GM21619 (cell line): ENCODE measurements at regions not wholly inside any gene's neighbourhood (a gene's known extent, or its start where the extent isn't known, plus 50 kb on each side); places are given as distances from the start of the nearest gene placed in this dataset.
"Not testable (repeated sequence)": the region's sequence is repeated elsewhere in the genome, so short reads cannot be mapped to it uniquely, and the experiment has no call there.

ENCODE experiments used
- ATAC-seq: cut with Tn5 transposase; IDR thresholded peaks from one replicate; pipeline ENCODE4 v1.9.1; 2021; ENCODE audit not compliant: unreplicated experiment

DNA sequence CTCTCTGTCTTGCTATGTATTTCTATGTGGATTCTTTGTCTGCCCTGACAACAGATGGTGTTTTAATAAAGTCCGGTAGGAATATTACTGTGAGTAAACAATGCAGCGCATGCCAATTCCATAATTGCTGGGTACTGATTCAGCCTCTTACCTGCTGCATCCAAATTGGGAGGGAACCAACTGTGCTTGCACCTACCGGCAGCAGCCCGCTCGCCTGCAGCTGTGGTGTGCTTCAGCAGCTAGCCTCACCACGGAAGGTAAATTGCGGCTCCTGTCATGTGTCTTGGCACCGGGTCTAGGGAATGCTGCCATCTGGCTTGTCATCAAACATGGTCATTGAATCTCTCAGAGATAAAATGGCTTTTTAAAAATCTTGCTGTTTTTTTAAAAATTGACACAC is 704.8 kb upstream of the SLC35B3 start:
- ATAC-seq, result no peak

DNA sequence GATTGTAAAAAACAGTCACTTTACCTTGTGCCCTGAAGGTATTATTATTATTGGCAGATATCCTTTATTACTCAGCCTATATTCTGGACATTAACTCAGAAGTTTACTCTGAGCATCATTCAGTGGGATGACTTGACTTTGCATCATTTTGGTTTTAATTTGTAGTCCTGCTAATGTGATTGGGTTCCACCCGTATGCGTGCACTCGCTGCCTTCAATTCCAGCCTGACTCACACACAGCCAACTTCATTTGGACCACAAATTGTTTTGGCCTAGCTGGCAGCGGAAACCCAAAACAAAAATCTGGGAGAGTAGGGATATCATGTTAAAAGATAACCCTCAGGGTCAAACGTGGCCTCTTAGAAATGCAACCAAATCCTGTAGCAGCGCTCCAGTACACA is 704.4 kb upstream of the SLC35B3 start:
- ATAC-seq, result no peak

- ATAC-seq, result no peak
Observed at GRCh38 chr6:9138936-9139335, 703.6 kb upstream of the SLC35B3 start.

DNA sequence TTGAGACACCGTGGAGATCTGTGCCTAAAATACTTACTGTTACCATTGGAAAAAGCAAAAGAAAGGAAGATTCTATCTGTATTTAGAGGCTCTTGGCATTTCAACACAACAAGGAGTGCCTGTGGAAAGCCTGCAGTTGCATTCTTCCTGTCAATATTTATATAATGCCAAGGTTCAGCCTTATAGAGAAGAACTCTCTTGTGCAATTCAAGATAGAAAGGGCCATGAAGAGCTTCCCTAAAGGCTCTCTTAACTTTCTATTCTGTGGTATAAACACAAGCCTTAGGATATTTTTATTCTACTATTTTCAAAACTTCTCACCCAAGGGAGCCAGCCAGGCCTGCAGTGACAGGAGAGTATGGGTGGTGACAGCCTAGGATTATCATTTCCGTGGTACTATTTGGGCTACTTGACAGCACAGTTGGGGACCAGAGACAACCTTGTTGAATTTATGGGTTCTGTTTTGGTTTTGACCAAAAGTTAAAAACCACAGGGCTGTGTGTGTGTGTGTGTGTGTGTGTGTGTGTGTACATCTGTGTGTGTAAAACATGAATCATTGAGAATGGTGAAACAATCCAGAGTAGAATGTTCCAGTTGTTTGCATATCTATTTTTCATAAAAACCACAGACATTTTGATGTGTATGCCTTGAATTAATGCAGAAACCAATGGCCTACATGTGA is 700.9 kb upstream of the SLC35B3 start:
- ATAC-seq, result no peak

- no peak for ATAC-seq
Observed at GRCh38 chr6:9131616-9132015, 696.3 kb upstream of the SLC35B3 start.

DNA sequence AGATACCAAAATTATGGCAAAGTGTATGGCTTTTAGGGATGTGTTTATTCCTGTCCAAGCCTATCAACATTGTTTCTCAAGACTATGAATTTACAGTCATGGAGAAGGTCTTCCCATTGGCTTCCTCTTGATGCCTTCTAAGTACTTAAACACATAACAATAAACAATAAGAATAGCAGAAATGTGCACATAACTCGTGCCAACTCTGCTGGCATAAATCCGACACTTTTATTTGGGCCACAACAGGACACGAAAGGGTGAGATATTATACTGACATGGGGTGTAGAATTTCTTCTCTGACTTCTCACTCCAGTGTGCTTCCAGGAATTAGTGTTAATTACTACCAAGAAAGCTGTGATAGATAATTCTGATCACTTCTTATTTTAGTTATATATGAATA is 695.9 kb upstream of the SLC35B3 start:
- ATAC-seq, result no peak

- ATAC-seq, result no peak
Observed at GRCh38 chr6:9128970-9129369, 693.6 kb upstream of the SLC35B3 start.

- ATAC-seq, result no peak
Observed at GRCh38 chr6:9126878-9127560, 691.7 kb upstream of the SLC35B3 start.

GRCh38 chr6:9126034-9126433 is 690.7 kb upstream of the SLC35B3 start:
- not testable (repeated sequence) for ATAC-seq

- no peak for ATAC-seq
Observed at GRCh38 chr6:9121549-9121948, 686.2 kb upstream of the SLC35B3 start.

DNA sequence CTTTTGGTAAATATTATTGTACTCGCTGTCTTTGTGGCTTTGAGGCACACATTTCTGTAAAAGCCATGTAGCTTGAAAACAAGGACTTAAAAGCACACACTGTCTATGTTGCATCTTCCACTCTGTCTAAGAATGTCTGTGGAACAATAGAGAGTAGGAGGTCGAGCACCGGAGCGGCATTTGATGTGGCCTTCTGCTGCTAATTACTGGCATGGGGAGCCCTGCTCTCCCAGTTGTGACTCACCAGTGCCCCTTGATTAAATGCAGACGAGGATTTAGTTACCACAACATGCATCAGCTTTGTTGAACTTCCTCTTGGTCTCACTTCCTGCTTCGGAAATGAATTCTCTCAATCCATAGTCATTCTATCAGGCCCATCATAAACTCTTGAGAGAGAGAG is 680.7 kb upstream of the SLC35B3 start:
- ATAC-seq, result no peak

- no peak for ATAC-seq
Observed at GRCh38 chr6:9112544-9112943, 677.2 kb upstream of the SLC35B3 start.

- ATAC-seq, result no peak
Observed at GRCh38 chr6:9103876-9104521, 668.7 kb upstream of the SLC35B3 start.

DNA sequence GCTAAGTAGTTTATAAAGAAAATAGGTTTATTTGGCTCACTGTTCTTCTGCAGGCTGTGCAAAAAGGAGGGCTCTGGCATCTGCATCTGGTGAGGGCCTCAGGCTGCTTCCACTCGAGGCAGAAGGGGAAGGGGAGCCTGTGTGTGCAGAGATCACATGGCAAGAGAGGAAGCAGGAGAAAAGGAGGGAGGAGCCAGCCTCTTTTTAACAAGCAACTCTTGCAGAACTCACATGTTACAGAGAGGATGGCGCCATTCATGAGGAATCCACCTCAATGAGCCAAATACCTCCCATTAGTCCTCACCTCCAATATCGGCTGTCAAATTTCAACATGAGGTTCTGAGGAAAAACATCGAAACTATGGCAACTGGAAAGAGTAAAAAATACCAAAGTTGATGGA is 666.6 kb upstream of the SLC35B3 start:
- ATAC-seq, result no peak

GRCh38 chr6:9100869-9101580 is 665.7 kb upstream of the SLC35B3 start:
- ATAC-seq, result no peak

- no peak for ATAC-seq
Observed at GRCh38 chr6:9095729-9096128, 660.4 kb upstream of the SLC35B3 start.

DNA sequence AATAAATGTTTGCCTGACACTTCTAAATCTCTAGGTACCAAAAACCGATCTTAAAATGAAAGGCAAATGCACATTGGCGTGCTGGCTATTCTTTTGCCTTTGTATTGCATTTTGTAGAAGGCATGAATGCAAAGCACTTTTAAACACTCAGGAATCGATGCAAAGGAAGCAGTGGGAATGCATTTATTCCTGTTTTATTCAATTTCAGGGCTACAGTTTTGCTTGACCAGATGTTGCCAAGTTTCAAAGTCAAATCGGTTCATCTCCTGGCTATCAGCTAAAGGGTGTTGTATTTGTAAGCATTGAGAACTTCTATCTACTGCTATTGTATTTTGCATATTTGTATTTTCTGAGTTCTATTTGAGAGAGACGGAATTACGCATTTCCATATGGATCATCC is 659.8 kb upstream of the SLC35B3 start:
- no peak for ATAC-seq

GRCh38 chr6:9089724-9090123 is 654.4 kb upstream of the SLC35B3 start:
- ATAC-seq, result no peak

DNA sequence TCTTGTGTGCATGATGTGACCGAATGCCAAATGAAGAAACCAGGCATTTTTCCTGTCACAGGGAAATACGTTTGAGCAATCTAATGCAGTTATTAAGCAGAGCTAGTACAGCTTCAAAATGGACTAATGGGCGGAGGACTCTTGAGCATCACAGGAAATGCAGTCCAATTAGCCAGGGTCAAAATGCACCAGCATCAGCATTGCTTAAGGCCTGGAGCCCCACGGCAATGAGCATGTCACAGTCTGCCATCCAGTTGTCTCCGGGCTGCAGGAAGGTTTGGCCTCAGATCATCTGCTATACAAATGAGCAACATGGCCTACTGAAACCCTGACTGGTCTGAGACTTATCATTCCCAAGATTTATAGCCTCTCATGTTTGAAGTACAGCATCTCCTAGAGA is 652.1 kb upstream of the SLC35B3 start:
- no peak for ATAC-seq

- no peak for ATAC-seq
Observed at GRCh38 chr6:9086331-9086730, 651.0 kb upstream of the SLC35B3 start.

DNA sequence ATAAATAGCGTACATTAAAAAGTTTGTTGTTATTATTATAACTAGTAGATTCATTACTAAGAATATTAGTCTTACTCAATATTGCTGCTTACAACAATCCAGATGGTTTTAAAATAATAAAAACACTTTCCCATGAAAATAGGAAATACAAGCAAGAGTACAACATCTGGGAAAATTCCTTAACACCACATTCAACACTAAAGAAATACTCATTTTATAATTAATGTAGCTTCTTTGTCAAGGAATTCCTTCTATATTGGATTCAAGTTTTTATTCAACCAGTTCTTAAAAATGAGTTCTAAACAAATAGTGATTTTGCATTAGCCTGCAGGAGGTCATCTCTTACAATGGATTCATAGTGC is 650.3 kb upstream of the SLC35B3 start:
- ATAC-seq, result no peak
